CD14-positive monocyte (primary cell): ENCODE measurements at regions not wholly inside any gene's neighbourhood (a gene's known extent, or its start where the extent isn't known, plus 50 kb on each side); places are given as distances from the start of the nearest gene placed in this dataset.

Experiments
- DNase-seq, 3 donors: peaks; one replicate each; pipeline ENCODE4 v3.0.0-alpha.2; 2011 to 2022
- H2AFZ ChIP-seq: 2 replicates; pipeline ENCODE4 v1.6.0; 2012; ENCODE audit warnings: mild to moderate bottlenecking, low read depth, low read length, inconsistent platforms; ENCODE audit not compliant: insufficient read depth, poor library complexity, severe bottlenecking
- H3K27ac ChIP-seq, 2 donors: 1 replicate in 1 of 2; 2 replicates in 1 of 2; pipeline ENCODE4 v1.5.1; 2012 to 2013; ENCODE audit warnings: low read length in 2 of 2, control low read depth in 1 of 2, inconsistent platforms in 1 of 2, low read depth in 1 of 2, mild to moderate bottlenecking in 1 of 2
- H3K27me3 ChIP-seq, 2 donors: one replicate each; pipeline versions ENCODE4 v1.6.0 to v1.6.1; 2011 to 2013; ENCODE audit warnings: low read length in 2 of 2; ENCODE audit not compliant: control insufficient read depth in 2 of 2, insufficient read depth in 2 of 2
- H3K36me3 ChIP-seq, 2 donors: replicated peaks in 1 of 2; 1 replicate in 1 of 2; 2 replicates in 1 of 2; pipeline versions ENCODE4 v1.5.1 to v1.6.1; 2012 to 2013; ENCODE audit warnings: low read length in 2 of 2, control low read depth in 1 of 2, inconsistent platforms in 1 of 2, mild to moderate bottlenecking in 1 of 2; ENCODE audit not compliant: insufficient read depth in 2 of 2, control insufficient read depth in 1 of 2
- H3K4me1 ChIP-seq, 2 donors: 1 replicate in 1 of 2; 2 replicates in 1 of 2; pipeline versions ENCODE4 v1.5.1 to v1.6.1; 2012 to 2013; ENCODE audit warnings: low read length in 2 of 2, control low read depth in 1 of 2, inconsistent platforms in 1 of 2, mild to moderate bottlenecking in 1 of 2, moderate library complexity in 1 of 2; ENCODE audit not compliant: insufficient read depth in 2 of 2, control insufficient read depth in 1 of 2
- H3K4me2 ChIP-seq: replicated peaks from 2 replicates; pipeline ENCODE3; 2012; ENCODE audit warnings: low read length, moderate library complexity, mild to moderate bottlenecking; ENCODE audit not compliant: poor library complexity, severe bottlenecking; ENCODE audit errors: extremely low read depth
- H3K4me3 ChIP-seq, 3 experiments: fragments of 200-600 bp in 1 of 3; sonication (generic) in 1 of 3; replicated peaks in 1 of 3; 1 replicate in 2 of 3; 2 replicates in 1 of 3; pipeline ENCODE4 v1.5.1; 2011 to 2013; ENCODE audit warnings: low read length in 3 of 3, mild to moderate bottlenecking in 3 of 3, control low read depth in 2 of 3, low read depth in 2 of 3, inconsistent platforms in 1 of 3, moderate library complexity in 1 of 3
- H3K79me2 ChIP-seq: 2 replicates; pipeline ENCODE4 v1.6.0; 2012; ENCODE audit warnings: mild to moderate bottlenecking, control low read depth, inconsistent platforms, low read length, moderate library complexity; ENCODE audit not compliant: insufficient read depth
- H3K9ac ChIP-seq: 2 replicates; pipeline ENCODE4 v1.6.0; 2017; ENCODE audit warnings: low read length, mild to moderate bottlenecking; ENCODE audit not compliant: insufficient read depth, poor library complexity, severe bottlenecking
- H3K9me3 ChIP-seq, 2 donors: replicated peaks in 1 of 2; 1 replicate in 1 of 2; 2 replicates in 1 of 2; pipeline versions ENCODE4 v1.5.1 to v1.6.1; 2012 to 2013; ENCODE audit warnings: low read length in 2 of 2, control low read depth in 1 of 2; ENCODE audit not compliant: control insufficient read depth in 1 of 2, insufficient read depth in 1 of 2
- H4K20me1 ChIP-seq: 2 replicates; pipeline ENCODE4 v1.6.0; 2012; ENCODE audit warnings: mild to moderate bottlenecking, low read length, control low read depth, moderate library complexity; ENCODE audit not compliant: insufficient read depth
- H3K27ac Mint-ChIP-seq, 7 donors: one replicate each; pipeline ENCODE4 v1.8.0; 2020; ENCODE audit warnings: mild to moderate bottlenecking in 7 of 7, mixed read lengths in 7 of 7, moderate library complexity in 6 of 7, inconsistent platforms in 2 of 7
- H3K27me3 Mint-ChIP-seq, 3 donors: one replicate each; pipeline ENCODE4 v1.8.0; 2021 to 2022; ENCODE audit warnings: low read depth in 3 of 3, mild to moderate bottlenecking in 3 of 3, mixed read lengths in 3 of 3, moderate library complexity in 3 of 3, inconsistent platforms in 1 of 3
- H3K36me3 Mint-ChIP-seq, 2 donors: one replicate each; pipeline ENCODE4 v1.8.0; 2020; ENCODE audit warnings: mixed read lengths in 2 of 2, inconsistent platforms in 1 of 2, mild to moderate bottlenecking in 1 of 2
- H3K4me1 Mint-ChIP-seq: one replicate; pipeline ENCODE4 v1.8.0; 2020; ENCODE audit warnings: mild to moderate bottlenecking, mixed read lengths
- H3K4me3 Mint-ChIP-seq, 2 donors: one replicate each; pipeline ENCODE4 v1.8.0; 2020; ENCODE audit warnings: mild to moderate bottlenecking in 2 of 2, mixed read lengths in 2 of 2, moderate library complexity in 1 of 2
- H3K9me3 Mint-ChIP-seq, 7 donors: one replicate each; pipeline ENCODE4 v1.8.0; 2020 to 2022; ENCODE audit warnings: mixed read lengths in 7 of 7, mild to moderate bottlenecking in 6 of 7, moderate library complexity in 6 of 7, inconsistent platforms in 2 of 7
- whole genome bisulfite sequencing: methylation state at CpG from one replicate; pipeline ENCODE4 v1.1.5; 2013; ENCODE audit warnings: missing lambda C conversion rate; ENCODE audit not compliant: insufficient coverage; 5-methylcytosine and 5-hydroxymethylcytosine counted together
- intact Hi-C, 2 donors: fragments of 100-400 bp; cut with micrococcal nuclease; formaldehyde crosslinking; loops; one replicate each; pipeline versions ENCODE4 v1.15.0 to v1.15.1; 2023
- TF ChIP-seq, protein P1 (sequence below): fragments of 200-600 bp; IDR thresholded peaks from one replicate; pipeline ENCODE4 v1.8.0; 2022; ENCODE audit warnings: antibody characterized with exemption, mild to moderate bottlenecking

DNA sequence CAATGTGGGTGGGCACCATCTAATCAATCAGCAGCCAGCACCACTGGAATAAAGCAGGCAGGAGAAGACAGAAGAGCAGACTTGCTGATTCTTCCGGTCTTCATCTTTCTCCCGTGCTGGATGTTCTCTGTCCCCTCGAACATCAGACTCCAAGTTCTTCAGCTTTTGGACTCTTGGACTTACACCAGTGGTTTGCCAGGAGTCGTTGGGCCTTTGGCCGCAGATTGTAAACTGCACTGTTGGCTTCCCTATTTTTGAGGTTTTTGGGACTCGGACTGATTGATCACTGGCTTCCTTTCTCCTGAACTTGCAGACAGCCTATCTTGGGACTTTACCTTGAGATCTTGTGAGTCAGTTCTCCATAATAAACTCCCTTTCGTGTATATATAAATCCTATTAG lies 292.8 kb downstream of the BCHE start:
- H3K9ac ChIP-seq: no peak overlapping the region
- no peaks in the 10 kb centered on the region for H3K27me3 ChIP-seq
- no peak overlapping the region for H3K4me3 ChIP-seq
- Mint-ChIP-seq H3K27me3 (peaks cover 0 to 2% (median 0%) of the 10 kb centered on the region in 3 donors), H3K4me3 (no peak overlapping the region), H3K9me3 (peaks cover 2 to 9% (median 4%) of the 10 kb centered on the region in 7 donors), H3K27ac (no peak overlapping the region), H3K36me3 (no peaks in the 10 kb centered on the region), H3K4me1 (no peaks in the 10 kb centered on the region)
- no peaks in the 10 kb centered on the region for H3K36me3 ChIP-seq
- H3K27ac ChIP-seq: no peak overlapping the region
- H4K20me1 ChIP-seq: no peaks in the 10 kb centered on the region
- intact Hi-C loops: no loop called here
- TF ChIP-seq, protein P1, sequence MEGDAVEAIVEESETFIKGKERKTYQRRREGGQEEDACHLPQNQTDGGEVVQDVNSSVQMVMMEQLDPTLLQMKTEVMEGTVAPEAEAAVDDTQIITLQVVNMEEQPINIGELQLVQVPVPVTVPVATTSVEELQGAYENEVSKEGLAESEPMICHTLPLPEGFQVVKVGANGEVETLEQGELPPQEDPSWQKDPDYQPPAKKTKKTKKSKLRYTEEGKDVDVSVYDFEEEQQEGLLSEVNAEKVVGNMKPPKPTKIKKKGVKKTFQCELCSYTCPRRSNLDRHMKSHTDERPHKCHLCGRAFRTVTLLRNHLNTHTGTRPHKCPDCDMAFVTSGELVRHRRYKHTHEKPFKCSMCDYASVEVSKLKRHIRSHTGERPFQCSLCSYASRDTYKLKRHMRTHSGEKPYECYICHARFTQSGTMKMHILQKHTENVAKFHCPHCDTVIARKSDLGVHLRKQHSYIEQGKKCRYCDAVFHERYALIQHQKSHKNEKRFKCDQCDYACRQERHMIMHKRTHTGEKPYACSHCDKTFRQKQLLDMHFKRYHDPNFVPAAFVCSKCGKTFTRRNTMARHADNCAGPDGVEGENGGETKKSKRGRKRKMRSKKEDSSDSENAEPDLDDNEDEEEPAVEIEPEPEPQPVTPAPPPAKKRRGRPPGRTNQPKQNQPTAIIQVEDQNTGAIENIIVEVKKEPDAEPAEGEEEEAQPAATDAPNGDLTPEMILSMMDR: no peak
- no peaks in the 10 kb centered on the region for H3K79me2 ChIP-seq
- H2AFZ ChIP-seq: no peak overlapping the region
- peaks cover 4 to 8% of the 10 kb centered on the region in 2 donors for H3K9me3 ChIP-seq
- DNase-seq: no peak
- WGBS: 72% methylated on average over 6 of the region's 7 CpGs
- H3K4me1 ChIP-seq: no peaks in the 10 kb centered on the region
- H3K4me2 ChIP-seq: no peak overlapping the region

DNA sequence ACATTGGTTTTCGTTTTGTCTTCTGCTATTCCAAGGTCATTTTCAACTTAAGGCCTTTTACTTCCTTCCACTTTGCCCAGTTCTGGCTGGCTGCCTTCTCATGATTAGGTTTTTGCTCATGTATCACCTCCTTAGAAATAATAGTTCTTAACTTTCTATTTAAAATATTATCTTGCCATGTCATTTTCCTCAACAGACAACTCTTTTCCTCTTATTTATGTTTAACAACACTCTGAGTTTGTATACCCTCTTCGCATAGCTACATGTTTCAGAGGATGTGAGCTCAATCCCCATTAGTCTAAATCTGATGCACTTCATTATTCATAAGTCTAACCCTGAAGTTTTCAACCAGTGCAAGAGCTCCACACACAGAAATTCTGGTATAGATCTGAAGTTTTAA lies 299.1 kb downstream of the BCHE start:
- H3K27me3 Mint-ChIP-seq: no peaks in the 10 kb centered on the region
- Histone ChIP-seq H3K79me2 (no peaks in the 10 kb centered on the region), H3K4me1 (no peaks in the 10 kb centered on the region), H4K20me1 (no peaks in the 10 kb centered on the region), H2AFZ (no peak overlapping the region), H3K4me2 (no peak overlapping the region), H3K4me3 (no peak overlapping the region), H3K27ac (no peak overlapping the region), H3K9ac (no peak overlapping the region), H3K9me3 (peaks cover 4% of the 10 kb centered on the region in 2 donors), H3K27me3 (no peaks in the 10 kb centered on the region), H3K36me3 (no peaks in the 10 kb centered on the region)
- H3K4me3 Mint-ChIP-seq: no peak overlapping the region
- no peak for DNase-seq
- no peaks in the 10 kb centered on the region for H3K4me1 Mint-ChIP-seq
- TF ChIP-seq, protein P1: no peak
- WGBS: 67% methylated on average over 2 of the region's 2 CpGs
- H3K27ac Mint-ChIP-seq: no peak overlapping the region
- intact Hi-C loops: no loop called here
- no peaks in the 10 kb centered on the region for H3K36me3 Mint-ChIP-seq
- H3K9me3 Mint-ChIP-seq: peaks cover 0 to 7% (median 3%) of the 10 kb centered on the region in 7 donors
